Keratinocyte (primary cell): ENCODE measurements at regions not wholly inside any gene's neighbourhood (a gene's known extent, or its start where the extent isn't known, plus 50 kb on each side); places are given as distances from the start of the nearest gene placed in this dataset.

Experiments
- DNase-seq: peaks from one replicate; pipeline ENCODE4 v3.0.0-alpha.2; 2011; ENCODE audit warnings: low read depth, missing footprints, low spot score
- FAIRE-seq: peaks from 2 replicates; lab custom pipeline; 2011; peaks lifted over from hg19 to GRCh38; lab: Jason Lieb, UNC
- H2AFZ ChIP-seq: 2 replicates; pipeline ENCODE4 v1.6.0; 2012; ENCODE audit warnings: low read length, control low read depth, inconsistent platforms; ENCODE audit not compliant: control insufficient read depth
- H3K27ac ChIP-seq: 2 replicates; pipeline ENCODE4 v1.5.1; 2011; ENCODE audit warnings: low read length; ENCODE audit not compliant: control insufficient read depth, insufficient read depth
- H3K27me3 ChIP-seq: 3 replicates; pipeline ENCODE4 v1.6.0; 2011; ENCODE audit warnings: low read length; ENCODE audit not compliant: control insufficient read depth, insufficient read depth; ENCODE audit errors: extremely low read depth
- H3K36me3 ChIP-seq, 2 experiments: 2 replicates in 1 of 2; 3 replicates in 1 of 2; pipeline ENCODE4 v1.5.1; 2011; ENCODE audit warnings: low read length in 2 of 2, mild to moderate bottlenecking in 1 of 2; ENCODE audit not compliant: control insufficient read depth in 2 of 2, insufficient read depth in 2 of 2; ENCODE audit errors: extremely low read depth in 1 of 2
- H3K4me1 ChIP-seq: 3 replicates; pipeline ENCODE4 v1.5.1; 2011; ENCODE audit warnings: low read length; ENCODE audit not compliant: control insufficient read depth, insufficient read depth; ENCODE audit errors: extremely low read depth
- H3K4me2 ChIP-seq: 3 replicates; pipeline ENCODE4 v1.6.0; 2011; ENCODE audit warnings: low read depth, low read length; ENCODE audit not compliant: control insufficient read depth, insufficient read depth; ENCODE audit errors: extremely low read depth
- H3K4me3 ChIP-seq, 3 experiments: fragments of 200-600 bp in 1 of 3; sonication (generic) in 1 of 3; 2 replicates in 2 of 3; 3 replicates in 1 of 3; pipeline ENCODE4 v1.5.1; 2011 to 2016; ENCODE audit warnings: low read length in 3 of 3, mild to moderate bottlenecking in 3 of 3, control low read depth in 2 of 3, inconsistent platforms in 1 of 3, low read depth in 1 of 3, mixed read lengths in 1 of 3, mixed run types in 1 of 3, moderate library complexity in 1 of 3; ENCODE audit not compliant: control insufficient read depth in 2 of 3, insufficient read depth in 2 of 3; ENCODE audit errors: extremely low read depth in 1 of 3
- H3K79me2 ChIP-seq: 2 replicates; pipeline ENCODE4 v1.6.0; 2012; ENCODE audit warnings: low read length; ENCODE audit not compliant: control insufficient read depth, insufficient read depth
- H3K9ac ChIP-seq: 3 replicates; pipeline ENCODE4 v1.6.0; 2011; ENCODE audit warnings: low read length; ENCODE audit not compliant: control insufficient read depth, insufficient read depth; ENCODE audit errors: extremely low read depth
- H3K9me1 ChIP-seq: 3 replicates; pipeline ENCODE4 v1.6.0; 2011; ENCODE audit warnings: low read length; ENCODE audit not compliant: control insufficient read depth, insufficient read depth; ENCODE audit errors: extremely low read depth
- H3K9me3 ChIP-seq: 2 replicates; pipeline ENCODE4 v1.5.1; 2012; ENCODE audit warnings: low read depth, low read length; ENCODE audit not compliant: control insufficient read depth
- H4K20me1 ChIP-seq: 3 replicates; pipeline ENCODE4 v1.6.0; 2011; ENCODE audit warnings: low read length; ENCODE audit not compliant: control insufficient read depth, insufficient read depth; ENCODE audit errors: extremely low read depth
- EZH2 ChIP-seq: IDR thresholded peaks from one replicate; pipeline ENCODE4 v1.6.1; 2012; ENCODE audit warnings: inconsistent platforms, mild to moderate bottlenecking, low read length, moderate library complexity
- dilution Hi-C: fragments of 300-500 bp; cut with MboI; formaldehyde crosslinking; loops from one replicate; pipeline ENCODE4 v1.7.0; 2020; ENCODE audit warnings: low sequenced_read_pairs; ENCODE audit not compliant: extremely low pct_ligation_motif_present
- TF ChIP-seq, protein P1 (sequence below), 3 experiments: IDR thresholded peaks in 1 of 3; conservative IDR thresholded peaks in 1 of 3; optimal IDR thresholded peaks in 1 of 3; 2 replicates in 2 of 3; 3 replicates in 1 of 3; pipeline versions ENCODE3 to v1.5.1; 2011; ENCODE audit warnings: low read length in 3 of 3, mild to moderate bottlenecking in 3 of 3, moderate library complexity in 2 of 3, control low read depth in 1 of 3, inconsistent platforms in 1 of 3; ENCODE audit not compliant: insufficient read depth in 2 of 3; ENCODE audit errors: extremely low read depth in 1 of 3

DNA sequence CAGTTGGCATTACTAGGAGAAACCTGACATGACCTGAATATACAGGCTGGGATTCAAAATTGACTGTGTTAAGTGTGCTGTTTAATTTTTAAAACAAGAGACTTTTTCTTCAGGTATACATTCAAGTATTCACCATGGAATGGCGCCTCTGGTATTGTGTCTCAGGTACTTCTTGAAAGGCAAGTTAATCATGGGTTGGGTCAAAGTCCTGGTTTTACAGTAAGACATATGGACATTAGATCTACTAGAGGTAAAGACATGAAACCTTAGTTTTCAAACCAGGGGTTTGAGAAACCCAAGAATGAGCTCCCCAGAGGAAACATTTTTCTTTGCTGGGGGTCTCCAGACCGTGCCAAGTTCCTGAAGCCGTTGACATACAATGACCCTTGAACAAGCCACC lies 232.4 kb downstream of the SAMD5 start:
- TF ChIP-seq, protein P1, sequence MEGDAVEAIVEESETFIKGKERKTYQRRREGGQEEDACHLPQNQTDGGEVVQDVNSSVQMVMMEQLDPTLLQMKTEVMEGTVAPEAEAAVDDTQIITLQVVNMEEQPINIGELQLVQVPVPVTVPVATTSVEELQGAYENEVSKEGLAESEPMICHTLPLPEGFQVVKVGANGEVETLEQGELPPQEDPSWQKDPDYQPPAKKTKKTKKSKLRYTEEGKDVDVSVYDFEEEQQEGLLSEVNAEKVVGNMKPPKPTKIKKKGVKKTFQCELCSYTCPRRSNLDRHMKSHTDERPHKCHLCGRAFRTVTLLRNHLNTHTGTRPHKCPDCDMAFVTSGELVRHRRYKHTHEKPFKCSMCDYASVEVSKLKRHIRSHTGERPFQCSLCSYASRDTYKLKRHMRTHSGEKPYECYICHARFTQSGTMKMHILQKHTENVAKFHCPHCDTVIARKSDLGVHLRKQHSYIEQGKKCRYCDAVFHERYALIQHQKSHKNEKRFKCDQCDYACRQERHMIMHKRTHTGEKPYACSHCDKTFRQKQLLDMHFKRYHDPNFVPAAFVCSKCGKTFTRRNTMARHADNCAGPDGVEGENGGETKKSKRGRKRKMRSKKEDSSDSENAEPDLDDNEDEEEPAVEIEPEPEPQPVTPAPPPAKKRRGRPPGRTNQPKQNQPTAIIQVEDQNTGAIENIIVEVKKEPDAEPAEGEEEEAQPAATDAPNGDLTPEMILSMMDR (optimal IDR thresholded peaks at IDR 0.05 in 1 of 3, IDR thresholded peaks at IDR 0.05 in 1 of 3, conservative IDR thresholded peaks at IDR 0.05 in 1 of 3; ENCODE audit: extremely low read depth in 1 of 3, insufficient read depth in 2 of 3, low read length in 3 of 3) = no peak
- no peak for TF ChIP-seq EZH2
- no peaks in the 10 kb centered on the region for H4K20me1 ChIP-seq
- FAIRE-seq (no peak), DNase-seq (no peak)
- H2AFZ ChIP-seq = no peak overlapping the region
- H3K9me3 ChIP-seq = no peaks in the 10 kb centered on the region
- dilution Hi-C loops = no loop called here
- peaks cover 7% of the 10 kb centered on the region for H3K4me1 ChIP-seq
- H3K36me3 ChIP-seq = no peaks in the 10 kb centered on the region
- no peaks in the 10 kb centered on the region for H3K79me2 ChIP-seq
- no peaks in the 10 kb centered on the region for H3K27me3 ChIP-seq
- no peaks in the 10 kb centered on the region for H3K9me1 ChIP-seq
- no peak overlapping the region for H3K27ac ChIP-seq
- no peak overlapping the region for H3K4me3 ChIP-seq
- H3K9ac ChIP-seq = no peak overlapping the region
- H3K4me2 ChIP-seq = no peak overlapping the region

DNA sequence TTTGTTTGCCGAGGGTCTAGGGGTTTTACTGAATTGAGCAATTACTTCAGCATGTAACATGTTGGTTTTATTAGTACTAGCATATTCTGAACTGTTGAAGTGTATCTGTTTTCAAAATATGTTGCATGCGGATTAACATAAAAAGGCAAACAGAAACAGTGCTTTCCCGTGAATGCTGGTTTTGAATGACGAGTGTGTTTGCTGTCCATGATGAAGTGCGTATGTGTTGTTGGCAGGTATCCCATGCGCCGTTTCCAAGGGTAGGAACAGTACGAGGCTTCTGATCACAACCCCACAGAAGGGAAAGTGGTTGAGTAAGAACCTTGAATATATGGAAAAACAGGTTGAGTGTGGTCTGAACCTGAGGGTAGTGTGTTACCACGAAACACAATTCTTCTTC lies 232.9 kb downstream of the SAMD5 start:
- dilution Hi-C loops = no loop called here
- Histone ChIP-seq H3K9ac (no peak overlapping the region), H4K20me1 (no peaks in the 10 kb centered on the region), H3K4me3 (no peak overlapping the region), H3K36me3 (no peaks in the 10 kb centered on the region), H3K27me3 (no peaks in the 10 kb centered on the region), H3K4me1 (peaks cover 7% of the 10 kb centered on the region), H3K4me2 (no peak overlapping the region), H3K9me1 (no peaks in the 10 kb centered on the region), H3K27ac (no peak overlapping the region), H3K9me3 (no peaks in the 10 kb centered on the region), H3K79me2 (no peaks in the 10 kb centered on the region), H2AFZ (no peak overlapping the region)
- DNase-seq (no peak), FAIRE-seq (no peak)
- no peak for TF ChIP-seq EZH2
- TF ChIP-seq, protein P1 (optimal IDR thresholded peaks at IDR 0.05 in 1 of 3, IDR thresholded peaks at IDR 0.05 in 1 of 3, conservative IDR thresholded peaks at IDR 0.05 in 1 of 3; ENCODE audit: extremely low read depth in 1 of 3, insufficient read depth in 2 of 3, low read length in 3 of 3) = no peak
